ENCODE measurements at regions not wholly inside any gene's neighbourhood (a gene's known extent, or its start where the extent isn't known, plus 50 kb on each side); places are given as distances from the start of the nearest gene placed in this dataset.

GRCh38 chr6:84516154-84516553 is 248.2 kb downstream of the TBX18 start:
- TF ChIP-seq CTCF (IDR thresholded peaks at IDR 0.05) (no peak), POLR2A (IDR thresholded peaks at IDR 0.05) (no peak)
